ENCODE measurements at regions not wholly inside any gene's neighbourhood (a gene's known extent, or its start where the extent isn't known, plus 50 kb on each side); places are given as distances from the start of the nearest gene placed in this dataset.

DNA sequence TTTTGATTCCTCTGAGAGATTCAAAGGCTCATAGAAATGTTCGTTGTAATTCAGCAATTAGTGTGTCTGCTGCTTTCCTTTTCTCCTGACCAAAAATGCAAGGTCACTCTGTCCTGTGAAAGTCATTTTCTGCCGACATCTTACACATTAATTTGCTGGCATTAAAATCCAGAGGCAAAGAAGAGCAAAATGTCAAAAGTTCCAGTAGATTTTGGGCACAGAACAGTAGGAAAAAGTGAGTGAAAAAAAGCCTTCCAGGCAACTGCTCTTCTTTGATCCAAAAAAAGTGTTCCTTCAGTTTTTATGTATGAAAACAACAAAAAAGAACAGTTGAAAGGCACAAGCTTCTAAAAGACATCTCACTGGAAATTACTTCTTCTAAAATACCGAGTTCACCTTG, 413.8 kb downstream of the FOXO1 start:
- TF ChIP-seq, protein P1, sequence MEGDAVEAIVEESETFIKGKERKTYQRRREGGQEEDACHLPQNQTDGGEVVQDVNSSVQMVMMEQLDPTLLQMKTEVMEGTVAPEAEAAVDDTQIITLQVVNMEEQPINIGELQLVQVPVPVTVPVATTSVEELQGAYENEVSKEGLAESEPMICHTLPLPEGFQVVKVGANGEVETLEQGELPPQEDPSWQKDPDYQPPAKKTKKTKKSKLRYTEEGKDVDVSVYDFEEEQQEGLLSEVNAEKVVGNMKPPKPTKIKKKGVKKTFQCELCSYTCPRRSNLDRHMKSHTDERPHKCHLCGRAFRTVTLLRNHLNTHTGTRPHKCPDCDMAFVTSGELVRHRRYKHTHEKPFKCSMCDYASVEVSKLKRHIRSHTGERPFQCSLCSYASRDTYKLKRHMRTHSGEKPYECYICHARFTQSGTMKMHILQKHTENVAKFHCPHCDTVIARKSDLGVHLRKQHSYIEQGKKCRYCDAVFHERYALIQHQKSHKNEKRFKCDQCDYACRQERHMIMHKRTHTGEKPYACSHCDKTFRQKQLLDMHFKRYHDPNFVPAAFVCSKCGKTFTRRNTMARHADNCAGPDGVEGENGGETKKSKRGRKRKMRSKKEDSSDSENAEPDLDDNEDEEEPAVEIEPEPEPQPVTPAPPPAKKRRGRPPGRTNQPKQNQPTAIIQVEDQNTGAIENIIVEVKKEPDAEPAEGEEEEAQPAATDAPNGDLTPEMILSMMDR (optimal IDR thresholded peaks at IDR 0.05 in 1 of 3, IDR thresholded peaks at IDR 0.05 in 1 of 3, conservative IDR thresholded peaks at IDR 0.05 in 1 of 3; ENCODE audit: extremely low read depth in 1 of 3, insufficient read depth in 2 of 3, low read length in 3 of 3), result no peak
- no peak for TF ChIP-seq EZH2 (IDR thresholded peaks at IDR 0.05; ENCODE audit: low read length)

Data from keratinocyte (primary cell).